ENCODE measurements at regions not wholly inside any gene's neighbourhood (a gene's known extent, or its start where the extent isn't known, plus 50 kb on each side); places are given as distances from the start of the nearest gene placed in this dataset.
A peak's percentile ranks its signal among the peaks of the same experiment; 100 is the strongest.
"Not testable (repeated sequence)": the region's sequence is repeated elsewhere in the genome, so short reads cannot be mapped to it uniquely, and the experiment has no call there.

DNA sequence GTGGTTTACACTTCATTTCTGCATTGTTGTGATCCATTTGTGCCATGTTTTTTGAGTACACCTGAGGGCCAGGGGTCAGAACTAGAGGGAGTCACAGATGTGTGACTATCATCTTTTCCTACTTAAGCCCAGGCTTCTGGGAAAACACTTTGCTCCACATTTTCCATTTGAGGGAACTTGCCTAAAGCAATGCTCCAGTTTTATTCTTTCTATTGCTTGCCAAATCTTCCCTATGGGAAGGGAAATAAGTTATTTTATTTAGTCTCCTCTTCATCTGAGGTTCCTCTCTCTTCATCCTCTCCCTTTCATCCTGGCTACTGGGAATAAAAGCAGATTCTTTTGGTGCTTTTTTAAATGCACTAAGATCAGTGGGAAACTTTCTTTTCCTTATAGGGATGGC, 179.9 kb upstream of the PRSS58 start:
- DNase-seq = no peak

DNA sequence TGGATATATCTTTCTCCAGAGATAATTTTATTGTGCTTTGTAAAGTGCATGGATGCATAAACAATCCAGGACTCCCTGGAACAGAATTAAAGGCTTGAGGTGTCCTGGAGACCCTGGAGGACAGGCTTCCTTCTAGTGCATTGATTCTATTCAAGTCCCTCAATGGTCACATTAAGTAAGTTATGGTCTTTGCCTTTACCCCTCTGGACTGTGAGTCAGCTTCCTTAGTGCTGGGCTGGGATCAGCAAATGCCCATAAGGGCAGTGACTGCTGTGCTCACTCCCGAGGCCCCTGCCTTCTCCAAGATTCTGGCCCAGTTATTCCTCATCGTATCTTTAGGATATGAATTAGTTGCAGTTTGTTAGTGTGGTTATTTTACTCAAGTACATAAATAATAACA, 178.7 kb upstream of the PRSS58 start:
- DNase-seq = no peak

DNA sequence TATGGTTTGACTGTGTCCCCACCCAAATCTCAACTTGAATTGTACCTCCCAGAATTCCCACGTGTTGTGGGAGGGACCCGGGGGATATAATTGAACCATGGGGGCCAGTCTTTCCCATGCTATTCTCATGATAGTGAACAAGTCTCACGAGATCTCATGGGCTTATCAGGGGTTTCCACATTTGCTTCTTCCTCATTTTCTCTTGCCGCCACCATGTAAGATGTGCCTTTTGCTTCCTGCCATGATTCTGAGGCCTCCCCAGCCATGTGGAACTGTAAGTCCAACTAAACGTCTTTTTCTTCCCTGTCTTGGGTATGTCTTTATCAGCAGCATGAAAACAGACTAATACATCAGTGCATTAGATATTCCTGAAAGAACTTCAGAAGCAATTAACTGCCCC, 177.7 kb upstream of the PRSS58 start:
- DNase-seq = not testable (repeated sequence)

DNA sequence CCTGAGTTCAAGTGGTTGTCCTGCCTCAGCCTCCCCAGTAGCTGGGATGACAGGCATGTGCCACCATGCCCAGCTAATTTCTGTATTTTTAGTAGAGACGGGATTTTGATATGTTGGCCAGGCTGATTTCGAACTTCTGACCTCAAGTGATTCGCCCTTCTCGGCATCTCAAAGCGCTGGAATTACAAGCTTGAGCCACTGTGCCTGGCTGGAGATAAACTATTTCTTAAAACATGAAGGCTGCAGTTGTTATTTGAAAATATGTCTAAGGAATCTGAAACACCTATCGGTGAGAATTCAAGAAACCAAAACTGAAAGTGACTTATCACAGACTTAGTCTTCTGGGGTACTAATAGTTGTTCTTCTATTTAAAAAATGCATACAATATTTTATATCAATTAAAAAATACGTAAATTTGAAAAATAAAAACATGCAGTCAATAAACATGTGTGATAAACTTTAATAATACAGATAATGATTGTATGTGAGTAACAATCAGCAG, 176.9 kb upstream of the PRSS58 start:
- DNase-seq = no peak

DNA sequence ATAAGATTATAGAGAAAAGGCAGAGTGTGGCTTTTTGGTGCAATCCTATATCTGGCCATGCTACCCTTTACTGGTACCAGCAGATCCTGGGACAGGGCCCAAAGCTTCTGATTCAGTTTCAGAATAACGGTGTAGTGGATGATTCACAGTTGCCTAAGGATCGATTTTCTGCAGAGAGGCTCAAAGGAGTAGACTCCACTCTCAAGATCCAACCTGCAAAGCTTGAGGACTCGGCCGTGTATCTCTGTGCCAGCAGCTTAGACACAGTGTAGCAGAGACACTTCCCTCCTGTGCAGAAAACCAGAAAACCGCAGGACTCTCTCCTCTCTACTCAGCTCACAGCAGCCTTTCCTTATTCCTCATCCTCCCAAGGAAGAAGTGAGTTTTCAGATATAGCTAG, 176.3 kb upstream of the PRSS58 start:
- not testable (repeated sequence) for DNase-seq

- DNase-seq = no peak
These were observed 174.5 kb upstream of the PRSS58 start for GRCh38 chr7:142432377-142432776.

- DNase-seq = no peak
These were observed 173.6 kb upstream of the PRSS58 start for GRCh38 chr7:142431491-142431890.

DNA sequence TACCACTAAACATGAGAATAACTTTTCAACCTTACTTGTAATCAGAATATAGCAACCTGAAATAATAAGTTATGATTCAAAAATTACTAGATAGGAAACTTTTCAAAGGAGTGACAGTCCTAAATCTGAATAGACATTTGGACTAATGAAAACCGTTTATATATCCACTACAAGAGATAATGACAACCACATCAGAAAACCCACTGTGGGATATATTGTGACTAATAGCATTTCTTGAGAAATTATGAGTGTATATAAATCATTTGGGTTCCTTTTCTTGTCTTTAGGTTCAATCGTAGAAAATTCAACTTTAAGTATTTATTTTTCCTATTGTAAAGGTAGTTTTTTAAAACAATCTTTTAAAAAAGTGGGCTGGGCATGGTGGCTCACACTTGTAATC, 170.2 kb upstream of the PRSS58 start:
- DNase-seq = no peak

GRCh38 chr7:142425281-142425680, 167.4 kb upstream of the PRSS58 start:
- DNase-seq = no peak

DNA sequence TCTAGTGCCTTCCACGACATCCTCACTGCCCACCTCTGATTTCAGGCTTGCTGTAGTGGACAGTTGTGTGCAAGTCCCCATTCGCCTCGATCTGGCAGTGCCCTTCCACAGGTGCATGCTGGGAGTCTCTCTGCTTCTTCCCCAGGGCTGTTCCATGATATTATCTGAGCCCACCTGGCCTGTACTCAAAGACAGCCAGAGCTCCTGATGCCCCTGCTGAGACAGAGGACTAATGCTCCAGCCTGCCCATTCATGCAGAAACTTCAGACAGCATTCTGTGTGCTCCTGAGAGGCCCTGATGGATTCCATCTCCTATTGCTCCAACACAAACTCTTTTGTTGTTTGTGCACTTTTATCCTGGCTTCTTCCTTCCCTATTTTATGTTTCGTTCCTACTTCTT, 164.8 kb upstream of the PRSS58 start:
- DNase-seq = no peak

- peak in 1 of 2 experiments; percentile 42 for DNase-seq
These were observed 162.9 kb upstream of the PRSS58 start for GRCh38 chr7:142420554-142421362.

- DNase-seq = peak; percentile 32 to 50
These were observed 160.5 kb upstream of the PRSS58 start for GRCh38 chr7:142418326-142418725.

DNA sequence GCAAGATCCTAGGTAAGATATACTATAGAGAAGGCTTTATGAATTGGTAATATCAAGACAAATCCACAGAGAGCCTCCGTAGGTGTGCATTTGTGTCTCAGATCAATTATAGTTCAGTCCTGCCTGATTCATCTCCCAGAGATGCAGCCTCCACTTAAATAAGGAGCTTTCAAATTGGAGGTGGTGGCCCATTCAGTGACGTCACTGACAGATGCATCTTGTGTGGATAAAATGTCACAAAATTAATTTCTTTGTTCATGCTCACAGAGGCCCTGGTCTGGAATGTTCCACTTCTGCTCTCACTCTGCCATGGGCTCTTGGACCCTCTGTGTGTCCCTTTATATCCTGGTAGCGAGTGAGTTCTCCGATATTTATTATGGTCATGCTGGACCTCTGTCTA, 157.1 kb upstream of the PRSS58 start:
- DNase-seq = no peak

- no peak for DNase-seq
These were observed 156.3 kb upstream of the PRSS58 start for GRCh38 chr7:142414135-142414534.

GRCh38 chr7:142413280-142414000, 155.6 kb upstream of the PRSS58 start:
- no peak for DNase-seq

DNA sequence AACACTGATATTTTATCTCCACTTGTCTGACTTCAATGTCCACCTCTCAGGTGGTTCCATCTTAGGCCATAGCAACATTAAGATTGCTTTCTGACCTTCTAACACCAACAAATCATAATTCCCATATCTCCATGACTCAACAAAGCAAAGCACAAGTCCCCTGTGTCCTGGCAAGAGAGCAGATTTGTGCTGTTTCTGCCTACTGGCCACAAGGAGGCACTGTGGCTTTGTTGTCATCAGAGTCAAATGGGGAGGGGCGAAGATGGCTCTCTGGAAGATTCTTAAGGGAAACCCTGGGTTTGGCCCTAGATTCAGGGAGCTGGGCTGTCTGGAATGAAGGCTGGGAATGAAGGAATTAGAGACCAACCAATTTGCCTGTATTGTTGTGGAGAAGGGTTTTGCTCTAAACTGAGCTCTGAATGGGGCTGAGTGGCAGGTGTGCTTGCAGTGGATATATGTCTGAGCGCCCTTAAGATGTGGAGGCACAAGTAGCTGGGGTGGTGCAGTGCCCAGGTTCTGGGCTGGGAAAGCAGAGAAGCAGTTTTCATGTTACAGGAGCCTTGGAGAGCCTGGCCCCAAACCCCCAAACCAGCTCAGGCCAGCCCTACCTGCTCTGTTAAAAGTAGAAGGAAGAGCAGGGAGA, 154.8 kb upstream of the PRSS58 start:
- DNase-seq = peak; percentile 57 to 70

- peak in 1 of 2 experiments; percentile 23 for DNase-seq
These were observed 151.6 kb upstream of the PRSS58 start for GRCh38 chr7:142409471-142409870.

GRCh38 chr7:142408794-142409193, 150.9 kb upstream of the PRSS58 start:
- no peak for DNase-seq

DNA sequence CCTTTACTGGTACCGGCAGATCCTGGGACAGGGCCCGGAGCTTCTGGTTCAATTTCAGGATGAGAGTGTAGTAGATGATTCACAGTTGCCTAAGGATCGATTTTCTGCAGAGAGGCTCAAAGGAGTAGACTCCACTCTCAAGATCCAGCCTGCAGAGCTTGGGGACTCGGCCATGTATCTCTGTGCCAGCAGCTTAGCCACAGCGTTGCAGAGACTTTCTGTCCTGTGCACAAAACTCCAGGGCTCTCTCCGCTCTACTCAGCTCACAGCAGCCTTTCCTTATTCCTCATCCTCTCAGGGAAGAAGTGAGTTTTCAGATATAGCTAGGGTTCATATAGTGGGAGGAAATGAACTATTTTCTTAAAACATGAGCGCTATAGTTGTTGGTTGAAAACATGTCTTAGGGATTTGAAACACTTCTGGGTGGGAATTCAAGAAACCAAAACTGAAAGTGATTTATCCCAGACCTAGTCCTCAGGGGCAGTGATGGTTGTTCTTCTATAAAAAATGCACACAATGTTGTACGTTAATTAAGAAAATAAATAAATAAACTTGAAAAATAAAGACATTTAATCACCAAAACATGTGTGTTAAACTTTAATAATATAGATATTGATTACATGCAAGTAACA, 150.2 kb upstream of the PRSS58 start:
- DNase-seq = no peak

DNA sequence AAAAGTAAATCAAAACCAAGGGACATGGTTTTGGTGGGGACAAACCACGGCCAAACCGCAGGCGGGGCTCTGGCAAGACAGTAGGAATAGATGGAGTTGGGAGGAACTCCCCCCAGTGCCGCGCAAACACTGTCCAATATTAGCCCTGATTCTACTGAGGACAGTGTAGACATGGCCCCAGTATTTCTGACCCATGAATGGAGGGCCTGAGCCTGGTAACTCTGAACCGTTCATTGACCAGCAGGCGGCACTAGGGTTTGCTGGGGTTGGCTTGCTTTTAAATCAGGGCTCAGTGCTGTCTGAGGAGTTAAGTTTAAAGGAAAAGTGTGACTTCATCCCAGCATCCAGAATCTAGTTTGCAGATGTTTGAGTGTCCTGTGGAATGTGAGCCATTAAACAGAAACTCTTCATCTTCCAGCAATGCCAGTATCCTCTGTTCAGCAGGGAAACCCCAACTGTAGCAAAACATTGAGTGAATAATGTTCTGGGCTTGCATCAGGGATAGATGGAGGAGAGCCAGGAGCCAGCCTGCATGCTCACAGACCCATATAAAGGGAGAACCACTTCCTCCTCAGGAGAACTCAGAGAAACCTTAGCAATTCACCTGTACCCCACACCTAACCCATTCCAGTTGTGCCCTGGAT, 147.4 kb upstream of the PRSS58 start:
- no peak for DNase-seq

GRCh38 chr7:142401951-142402350, 144.1 kb upstream of the PRSS58 start:
- DNase-seq = no peak

DNA sequence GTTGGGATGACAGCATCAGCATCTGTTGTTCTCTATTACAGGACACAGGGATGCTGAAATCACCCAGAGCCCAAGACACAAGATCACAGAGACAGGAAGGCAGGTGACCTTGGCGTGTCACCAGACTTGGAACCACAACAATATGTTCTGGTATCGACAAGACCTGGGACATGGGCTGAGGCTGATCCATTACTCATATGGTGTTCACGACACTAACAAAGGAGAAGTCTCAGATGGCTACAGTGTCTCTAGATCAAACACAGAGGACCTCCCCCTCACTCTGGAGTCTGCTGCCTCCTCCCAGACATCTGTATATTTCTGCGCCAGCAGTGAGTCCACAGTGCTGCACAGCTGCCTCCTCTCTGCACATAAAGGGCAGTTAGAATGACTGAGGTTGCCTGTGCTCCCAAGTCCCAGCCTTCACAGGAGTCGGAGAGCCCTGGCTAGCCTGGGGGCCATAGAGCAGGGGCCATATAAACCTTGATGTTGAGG, 142.2 kb upstream of the PRSS58 start:
- DNase-seq = no peak

Data from AML-193 (cell line).